Keratinocyte (primary cell): ENCODE measurements at regions not wholly inside any gene's neighbourhood (a gene's known extent, or its start where the extent isn't known, plus 50 kb on each side); places are given as distances from the start of the nearest gene placed in this dataset.

ENCODE experiments used
- DNase-seq: peaks from one replicate; pipeline ENCODE4 v3.0.0-alpha.2; 2011; ENCODE audit warnings: low read depth, missing footprints, low spot score
- FAIRE-seq: peaks from 2 replicates; lab custom pipeline; 2011; peaks lifted over from hg19 to GRCh38; lab: Jason Lieb, UNC
- H2AFZ ChIP-seq: 2 replicates; pipeline ENCODE4 v1.6.0; 2012; ENCODE audit warnings: low read length, control low read depth, inconsistent platforms; ENCODE audit not compliant: control insufficient read depth
- H3K27ac ChIP-seq: 2 replicates; pipeline ENCODE4 v1.5.1; 2011; ENCODE audit warnings: low read length; ENCODE audit not compliant: control insufficient read depth, insufficient read depth
- H3K27me3 ChIP-seq: 3 replicates; pipeline ENCODE4 v1.6.0; 2011; ENCODE audit warnings: low read length; ENCODE audit not compliant: control insufficient read depth, insufficient read depth; ENCODE audit errors: extremely low read depth
- H3K36me3 ChIP-seq, 2 experiments: 2 replicates in 1 of 2; 3 replicates in 1 of 2; pipeline ENCODE4 v1.5.1; 2011; ENCODE audit warnings: low read length in 2 of 2, mild to moderate bottlenecking in 1 of 2; ENCODE audit not compliant: control insufficient read depth in 2 of 2, insufficient read depth in 2 of 2; ENCODE audit errors: extremely low read depth in 1 of 2
- H3K4me1 ChIP-seq: 3 replicates; pipeline ENCODE4 v1.5.1; 2011; ENCODE audit warnings: low read length; ENCODE audit not compliant: control insufficient read depth, insufficient read depth; ENCODE audit errors: extremely low read depth
- H3K4me2 ChIP-seq: 3 replicates; pipeline ENCODE4 v1.6.0; 2011; ENCODE audit warnings: low read depth, low read length; ENCODE audit not compliant: control insufficient read depth, insufficient read depth; ENCODE audit errors: extremely low read depth
- H3K4me3 ChIP-seq, 3 experiments: fragments of 200-600 bp in 1 of 3; sonication (generic) in 1 of 3; 2 replicates in 2 of 3; 3 replicates in 1 of 3; pipeline ENCODE4 v1.5.1; 2011 to 2016; ENCODE audit warnings: low read length in 3 of 3, mild to moderate bottlenecking in 3 of 3, control low read depth in 2 of 3, inconsistent platforms in 1 of 3, low read depth in 1 of 3, mixed read lengths in 1 of 3, mixed run types in 1 of 3, moderate library complexity in 1 of 3; ENCODE audit not compliant: control insufficient read depth in 2 of 3, insufficient read depth in 2 of 3; ENCODE audit errors: extremely low read depth in 1 of 3
- H3K79me2 ChIP-seq: 2 replicates; pipeline ENCODE4 v1.6.0; 2012; ENCODE audit warnings: low read length; ENCODE audit not compliant: control insufficient read depth, insufficient read depth
- H3K9ac ChIP-seq: 3 replicates; pipeline ENCODE4 v1.6.0; 2011; ENCODE audit warnings: low read length; ENCODE audit not compliant: control insufficient read depth, insufficient read depth; ENCODE audit errors: extremely low read depth
- H3K9me1 ChIP-seq: 3 replicates; pipeline ENCODE4 v1.6.0; 2011; ENCODE audit warnings: low read length; ENCODE audit not compliant: control insufficient read depth, insufficient read depth; ENCODE audit errors: extremely low read depth
- H3K9me3 ChIP-seq: 2 replicates; pipeline ENCODE4 v1.5.1; 2012; ENCODE audit warnings: low read depth, low read length; ENCODE audit not compliant: control insufficient read depth
- H4K20me1 ChIP-seq: 3 replicates; pipeline ENCODE4 v1.6.0; 2011; ENCODE audit warnings: low read length; ENCODE audit not compliant: control insufficient read depth, insufficient read depth; ENCODE audit errors: extremely low read depth
- CTCF ChIP-seq, 3 experiments: IDR thresholded peaks in 1 of 3; conservative IDR thresholded peaks in 1 of 3; optimal IDR thresholded peaks in 1 of 3; 2 replicates in 2 of 3; 3 replicates in 1 of 3; pipeline versions ENCODE3 to v1.5.1; 2011; ENCODE audit warnings: low read length in 3 of 3, mild to moderate bottlenecking in 3 of 3, moderate library complexity in 2 of 3, control low read depth in 1 of 3, inconsistent platforms in 1 of 3; ENCODE audit not compliant: insufficient read depth in 2 of 3; ENCODE audit errors: extremely low read depth in 1 of 3
- EZH2 ChIP-seq: IDR thresholded peaks from one replicate; pipeline ENCODE4 v1.6.1; 2012; ENCODE audit warnings: inconsistent platforms, mild to moderate bottlenecking, low read length, moderate library complexity
- dilution Hi-C: fragments of 300-500 bp; cut with MboI; formaldehyde crosslinking; loops from one replicate; pipeline ENCODE4 v1.7.0; 2020; ENCODE audit warnings: low sequenced_read_pairs; ENCODE audit not compliant: extremely low pct_ligation_motif_present

- FAIRE-seq, result no peak
- no peak overlapping the region for H3K9ac ChIP-seq
- dilution Hi-C loops, result no loop called here
These were observed 124.9 kb upstream of the KCNJ16 start for GRCh38 chr17:69949973-69950695.

GRCh38 chr17:69950701-69951418, 124.2 kb upstream of the KCNJ16 start:
- no peak overlapping the region for H3K4me3 ChIP-seq
- FAIRE-seq, result no peak
- dilution Hi-C loops, result no loop called here

More at GRCh38 chr17:69949973-69950695, 124.9 kb upstream of the KCNJ16 start:
- no peak overlapping the region for H3K4me2 ChIP-seq
- no peak overlapping the region for H3K27ac ChIP-seq
- no peak overlapping the region for H3K4me3 ChIP-seq
- no peaks in the 10 kb centered on the region for H3K27me3 ChIP-seq
- H2AFZ ChIP-seq, result no peak overlapping the region
- no peaks in the 10 kb centered on the region for H3K9me3 ChIP-seq
- no peak for DNase-seq
- H4K20me1 ChIP-seq, result no peaks in the 10 kb centered on the region
- no peaks in the 10 kb centered on the region for H3K9me1 ChIP-seq
- H3K79me2 ChIP-seq, result no peaks in the 10 kb centered on the region
- no peaks in the 10 kb centered on the region for H3K4me1 ChIP-seq
- TF ChIP-seq CTCF (optimal IDR thresholded peaks at IDR 0.05 in 1 of 3, IDR thresholded peaks at IDR 0.05 in 1 of 3, conservative IDR thresholded peaks at IDR 0.05 in 1 of 3; ENCODE audit: extremely low read depth in 1 of 3, insufficient read depth in 2 of 3, low read length in 3 of 3), result no peak
- no peak for TF ChIP-seq EZH2
- H3K36me3 ChIP-seq, result no peaks in the 10 kb centered on the region

More at GRCh38 chr17:69950701-69951418, 124.2 kb upstream of the KCNJ16 start:
- H3K27ac ChIP-seq, result no peak overlapping the region
- no peak overlapping the region for H3K9ac ChIP-seq
- no peaks in the 10 kb centered on the region for H3K79me2 ChIP-seq
- DNase-seq, result no peak
- no peaks in the 10 kb centered on the region for H3K9me3 ChIP-seq
- H3K9me1 ChIP-seq, result no peaks in the 10 kb centered on the region
- H3K4me1 ChIP-seq, result no peaks in the 10 kb centered on the region
- no peak overlapping the region for H3K4me2 ChIP-seq
- H3K36me3 ChIP-seq, result no peaks in the 10 kb centered on the region
- no peaks in the 10 kb centered on the region for H3K27me3 ChIP-seq
- TF ChIP-seq EZH2 (no peak), CTCF (optimal IDR thresholded peaks at IDR 0.05 in 1 of 3, IDR thresholded peaks at IDR 0.05 in 1 of 3, conservative IDR thresholded peaks at IDR 0.05 in 1 of 3; ENCODE audit: extremely low read depth in 1 of 3, insufficient read depth in 2 of 3, low read length in 3 of 3) (no peak)
- no peaks in the 10 kb centered on the region for H4K20me1 ChIP-seq
- H2AFZ ChIP-seq, result no peak overlapping the region
